CD14-positive monocyte (primary cell): ENCODE measurements at regions not wholly inside any gene's neighbourhood (a gene's known extent, or its start where the extent isn't known, plus 50 kb on each side); places are given as distances from the start of the nearest gene placed in this dataset.

Experiments used
- DNase-seq, 3 donors: peaks; one replicate each; pipeline ENCODE4 v3.0.0-alpha.2; 2011 to 2022
- H2AFZ ChIP-seq: 2 replicates; pipeline ENCODE4 v1.6.0; 2012; ENCODE audit warnings: mild to moderate bottlenecking, low read depth, low read length, inconsistent platforms; ENCODE audit not compliant: insufficient read depth, poor library complexity, severe bottlenecking
- H3K27ac ChIP-seq, 2 donors: 1 replicate in 1 of 2; 2 replicates in 1 of 2; pipeline ENCODE4 v1.5.1; 2012 to 2013; ENCODE audit warnings: low read length in 2 of 2, control low read depth in 1 of 2, inconsistent platforms in 1 of 2, low read depth in 1 of 2, mild to moderate bottlenecking in 1 of 2
- H3K27me3 ChIP-seq, 2 donors: one replicate each; pipeline versions ENCODE4 v1.6.0 to v1.6.1; 2011 to 2013; ENCODE audit warnings: low read length in 2 of 2; ENCODE audit not compliant: control insufficient read depth in 2 of 2, insufficient read depth in 2 of 2
- H3K36me3 ChIP-seq, 2 donors: replicated peaks in 1 of 2; 1 replicate in 1 of 2; 2 replicates in 1 of 2; pipeline versions ENCODE4 v1.5.1 to v1.6.1; 2012 to 2013; ENCODE audit warnings: low read length in 2 of 2, control low read depth in 1 of 2, inconsistent platforms in 1 of 2, mild to moderate bottlenecking in 1 of 2; ENCODE audit not compliant: insufficient read depth in 2 of 2, control insufficient read depth in 1 of 2
- H3K4me1 ChIP-seq, 2 donors: 1 replicate in 1 of 2; 2 replicates in 1 of 2; pipeline versions ENCODE4 v1.5.1 to v1.6.1; 2012 to 2013; ENCODE audit warnings: low read length in 2 of 2, control low read depth in 1 of 2, inconsistent platforms in 1 of 2, mild to moderate bottlenecking in 1 of 2, moderate library complexity in 1 of 2; ENCODE audit not compliant: insufficient read depth in 2 of 2, control insufficient read depth in 1 of 2
- H3K4me2 ChIP-seq: replicated peaks from 2 replicates; pipeline ENCODE3; 2012; ENCODE audit warnings: low read length, moderate library complexity, mild to moderate bottlenecking; ENCODE audit not compliant: poor library complexity, severe bottlenecking; ENCODE audit errors: extremely low read depth
- H3K4me3 ChIP-seq, 3 experiments: fragments of 200-600 bp in 1 of 3; sonication (generic) in 1 of 3; replicated peaks in 1 of 3; 1 replicate in 2 of 3; 2 replicates in 1 of 3; pipeline ENCODE4 v1.5.1; 2011 to 2013; ENCODE audit warnings: low read length in 3 of 3, mild to moderate bottlenecking in 3 of 3, control low read depth in 2 of 3, low read depth in 2 of 3, inconsistent platforms in 1 of 3, moderate library complexity in 1 of 3
- H3K79me2 ChIP-seq: 2 replicates; pipeline ENCODE4 v1.6.0; 2012; ENCODE audit warnings: mild to moderate bottlenecking, control low read depth, inconsistent platforms, low read length, moderate library complexity; ENCODE audit not compliant: insufficient read depth
- H3K9ac ChIP-seq: 2 replicates; pipeline ENCODE4 v1.6.0; 2017; ENCODE audit warnings: low read length, mild to moderate bottlenecking; ENCODE audit not compliant: insufficient read depth, poor library complexity, severe bottlenecking
- H3K9me3 ChIP-seq, 2 donors: replicated peaks in 1 of 2; 1 replicate in 1 of 2; 2 replicates in 1 of 2; pipeline versions ENCODE4 v1.5.1 to v1.6.1; 2012 to 2013; ENCODE audit warnings: low read length in 2 of 2, control low read depth in 1 of 2; ENCODE audit not compliant: control insufficient read depth in 1 of 2, insufficient read depth in 1 of 2
- H4K20me1 ChIP-seq: 2 replicates; pipeline ENCODE4 v1.6.0; 2012; ENCODE audit warnings: mild to moderate bottlenecking, low read length, control low read depth, moderate library complexity; ENCODE audit not compliant: insufficient read depth
- H3K27ac Mint-ChIP-seq, 7 donors: one replicate each; pipeline ENCODE4 v1.8.0; 2020; ENCODE audit warnings: mild to moderate bottlenecking in 7 of 7, mixed read lengths in 7 of 7, moderate library complexity in 6 of 7, inconsistent platforms in 2 of 7
- H3K27me3 Mint-ChIP-seq, 3 donors: one replicate each; pipeline ENCODE4 v1.8.0; 2021 to 2022; ENCODE audit warnings: low read depth in 3 of 3, mild to moderate bottlenecking in 3 of 3, mixed read lengths in 3 of 3, moderate library complexity in 3 of 3, inconsistent platforms in 1 of 3
- H3K36me3 Mint-ChIP-seq, 2 donors: one replicate each; pipeline ENCODE4 v1.8.0; 2020; ENCODE audit warnings: mixed read lengths in 2 of 2, inconsistent platforms in 1 of 2, mild to moderate bottlenecking in 1 of 2
- H3K4me1 Mint-ChIP-seq: one replicate; pipeline ENCODE4 v1.8.0; 2020; ENCODE audit warnings: mild to moderate bottlenecking, mixed read lengths
- H3K4me3 Mint-ChIP-seq, 2 donors: one replicate each; pipeline ENCODE4 v1.8.0; 2020; ENCODE audit warnings: mild to moderate bottlenecking in 2 of 2, mixed read lengths in 2 of 2, moderate library complexity in 1 of 2
- H3K9me3 Mint-ChIP-seq, 7 donors: one replicate each; pipeline ENCODE4 v1.8.0; 2020 to 2022; ENCODE audit warnings: mixed read lengths in 7 of 7, mild to moderate bottlenecking in 6 of 7, moderate library complexity in 6 of 7, inconsistent platforms in 2 of 7
- CTCF ChIP-seq: fragments of 200-600 bp; IDR thresholded peaks from one replicate; pipeline ENCODE4 v1.8.0; 2022; ENCODE audit warnings: antibody characterized with exemption, mild to moderate bottlenecking
- WGBS: methylation state at CpG from one replicate; pipeline ENCODE4 v1.1.5; 2013; ENCODE audit warnings: missing lambda C conversion rate; ENCODE audit not compliant: insufficient coverage; 5-methylcytosine and 5-hydroxymethylcytosine counted together
- intact Hi-C, 2 donors: fragments of 100-400 bp; cut with micrococcal nuclease; formaldehyde crosslinking; loops; one replicate each; pipeline versions ENCODE4 v1.15.0 to v1.15.1; 2023

GRCh38 chr22:26775394-26775793 is 118.0 kb downstream of the MIAT start:
- no peaks in the 10 kb centered on the region for H3K79me2 ChIP-seq
- H3K4me3 ChIP-seq = no peak overlapping the region
- intact Hi-C loops = no loop called here
- no peaks in the 10 kb centered on the region for H3K27me3 ChIP-seq
- no peak overlapping the region for H3K27ac Mint-ChIP-seq
- peaks cover 4 to 7% of the 10 kb centered on the region in 2 donors for H3K9me3 ChIP-seq
- H3K36me3 Mint-ChIP-seq = peaks cover 58 to 65% of the 10 kb centered on the region in 2 donors
- H4K20me1 ChIP-seq = no peaks in the 10 kb centered on the region
- no peak overlapping the region for H3K4me2 ChIP-seq
- WGBS = 100% methylated on average over 2 of the region's 3 CpGs
- H3K9me3 Mint-ChIP-seq = peaks cover 5 to 15% (median 7%) of the 10 kb centered on the region in 7 donors
- no peak overlapping the region for H3K4me3 Mint-ChIP-seq
- no peak overlapping the region for H3K27ac ChIP-seq
- no peak for DNase-seq
- H2AFZ ChIP-seq = no peak overlapping the region
- H3K36me3 ChIP-seq = peaks cover 11 to 64% of the 10 kb centered on the region in 2 donors
- peaks cover 4% of the 10 kb centered on the region for H3K4me1 Mint-ChIP-seq
- H3K27me3 Mint-ChIP-seq = peaks cover 0 to 3% (median 1%) of the 10 kb centered on the region in 3 donors
- no peak for TF ChIP-seq CTCF
- no peak overlapping the region for H3K9ac ChIP-seq
- no peaks in the 10 kb centered on the region for H3K4me1 ChIP-seq

GRCh38 chr22:26777156-26777801 is 119.9 kb downstream of the MIAT start:
- no peak overlapping the region for H3K9ac ChIP-seq
- H3K27me3 Mint-ChIP-seq = peaks cover 0 to 2% (median 1%) of the 10 kb centered on the region in 3 donors
- no peak overlapping the region for H3K4me3 Mint-ChIP-seq
- peaks cover 4 to 7% of the 10 kb centered on the region in 2 donors for H3K9me3 ChIP-seq
- DNase-seq = no peak
- intact Hi-C loops = no loop called here
- WGBS = 54% methylated on average over 4 of the region's 6 CpGs
- peaks cover 5 to 15% (median 7%) of the 10 kb centered on the region in 7 donors for H3K9me3 Mint-ChIP-seq
- H4K20me1 ChIP-seq = no peaks in the 10 kb centered on the region
- no peaks in the 10 kb centered on the region for H3K27me3 ChIP-seq
- H2AFZ ChIP-seq = no peak overlapping the region
- H3K79me2 ChIP-seq = no peaks in the 10 kb centered on the region
- H3K27ac ChIP-seq = no peak overlapping the region
- H3K4me1 Mint-ChIP-seq = no peaks in the 10 kb centered on the region
- no peak overlapping the region for H3K4me3 ChIP-seq
- H3K4me1 ChIP-seq = no peaks in the 10 kb centered on the region
- H3K36me3 ChIP-seq = peaks cover 16 to 83% of the 10 kb centered on the region in 2 donors
- no peak overlapping the region for H3K4me2 ChIP-seq
- no peak overlapping the region for H3K27ac Mint-ChIP-seq
- TF ChIP-seq CTCF = no peak
- H3K36me3 Mint-ChIP-seq = peaks cover 69 to 76% of the 10 kb centered on the region in 2 donors
